Effector memory CD4-positive, alpha-beta T cell (primary cell): ENCODE measurements at regions not wholly inside any gene's neighbourhood (a gene's known extent, or its start where the extent isn't known, plus 50 kb on each side); places are given as distances from the start of the nearest gene placed in this dataset.
"Not testable (repeated sequence)": the region's sequence is repeated elsewhere in the genome, so short reads cannot be mapped to it uniquely, and the experiment has no call there.

Source experiments
- DNase-seq, 3 donors: peaks; one replicate each; pipeline ENCODE4 v3.0.0-alpha.2; 2020
- H3K27ac ChIP-seq: 2 replicates; pipeline ENCODE4 v1.7.0; 2013; ENCODE audit warnings: mild to moderate bottlenecking, low read length, moderate library complexity; ENCODE audit not compliant: insufficient read depth, poor library complexity, severe bottlenecking
- H3K27me3 ChIP-seq: replicated peaks from 2 replicates; pipeline ENCODE4 v1.7.0; 2013; ENCODE audit warnings: mild to moderate bottlenecking, low read length; ENCODE audit not compliant: insufficient read depth, control insufficient read depth, poor library complexity, severe bottlenecking
- H3K36me3 ChIP-seq: 2 replicates; pipeline ENCODE4 v1.7.0; 2013; ENCODE audit warnings: mild to moderate bottlenecking, low read length, moderate library complexity; ENCODE audit not compliant: control insufficient read depth, insufficient read depth
- H3K4me1 ChIP-seq: 2 replicates; pipeline ENCODE4 v1.7.0; 2013; ENCODE audit warnings: low read length, mild to moderate bottlenecking; ENCODE audit not compliant: control insufficient read depth, insufficient read depth, poor library complexity, severe bottlenecking
- H3K4me3 ChIP-seq: 2 replicates; pipeline ENCODE4 v1.7.0; 2013; ENCODE audit warnings: low read length, low read depth, mild to moderate bottlenecking; ENCODE audit not compliant: insufficient read depth, poor library complexity, severe bottlenecking
- H3K9me3 ChIP-seq: 2 replicates; pipeline ENCODE4 v1.7.0; 2013; ENCODE audit warnings: mild to moderate bottlenecking, low read length, moderate library complexity; ENCODE audit not compliant: control insufficient read depth

DNA sequence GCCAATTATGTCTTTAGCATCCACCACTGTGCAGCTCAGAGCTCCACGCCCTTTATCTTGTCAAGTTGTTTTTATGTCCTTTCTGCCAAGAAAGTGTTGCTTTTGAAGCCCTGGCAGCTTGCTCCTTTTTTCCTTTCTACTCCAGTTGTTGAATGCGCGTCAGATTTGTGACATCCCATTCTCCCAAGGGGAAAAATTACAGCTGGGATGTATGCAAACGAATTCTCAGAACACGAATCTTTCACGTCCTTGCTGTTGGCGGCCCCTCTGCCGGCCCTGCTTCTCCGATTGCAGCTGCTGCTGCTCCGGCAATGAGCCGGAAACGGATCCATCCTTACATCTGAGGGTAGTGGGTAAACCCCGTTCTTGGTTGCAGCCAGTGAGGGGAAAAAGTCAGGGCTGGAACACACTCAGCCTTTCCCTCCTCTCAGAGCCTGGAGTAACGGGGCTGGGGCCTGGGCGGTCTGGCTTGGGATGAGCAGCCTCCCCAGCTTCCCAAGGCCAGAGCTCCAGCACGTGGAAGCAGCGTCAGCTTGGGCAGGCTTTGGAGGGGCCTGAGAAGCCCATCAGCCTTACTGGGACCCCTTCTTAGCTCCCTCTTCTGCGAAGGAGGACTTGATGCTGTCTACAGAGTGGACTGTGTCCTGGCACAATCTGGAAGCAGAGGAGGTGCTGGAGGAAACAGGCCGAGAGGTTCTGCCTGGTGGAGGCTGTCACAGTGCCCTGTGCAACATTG is 79.0 kb upstream of the CHST15 start:
- no peaks in the 10 kb centered on the region for H3K36me3 ChIP-seq
- no peak overlapping the region for H3K4me3 ChIP-seq
- no peaks in the 10 kb centered on the region for H3K27me3 ChIP-seq
- no peaks in the 10 kb centered on the region for H3K9me3 ChIP-seq
- no peak overlapping the region for H3K27ac ChIP-seq
- H3K4me1 ChIP-seq = no peaks in the 10 kb centered on the region
- no peak for DNase-seq

DNA sequence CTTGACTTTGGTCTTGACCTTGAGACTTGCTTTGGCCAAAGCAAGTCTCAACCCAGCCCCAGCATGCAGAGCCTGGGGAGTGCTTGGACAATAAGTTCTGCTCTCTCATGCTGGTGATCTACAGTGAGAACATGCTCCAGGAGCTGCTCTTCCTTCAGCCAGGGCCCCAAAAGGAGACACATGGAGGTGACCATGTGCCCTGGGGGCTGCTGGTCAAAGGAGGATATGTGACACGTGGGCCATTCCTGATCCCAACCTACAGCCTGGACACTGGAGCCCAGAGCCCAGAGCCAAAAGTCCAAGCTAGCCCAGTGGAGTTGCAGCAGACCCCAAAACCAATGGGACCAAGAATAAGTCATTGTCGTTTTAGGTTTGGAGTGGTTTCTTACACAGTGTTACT is 78.2 kb upstream of the CHST15 start:
- Histone ChIP-seq H3K4me3 (no peak overlapping the region), H3K27me3 (no peaks in the 10 kb centered on the region), H3K36me3 (no peaks in the 10 kb centered on the region), H3K4me1 (no peaks in the 10 kb centered on the region), H3K9me3 (no peaks in the 10 kb centered on the region), H3K27ac (no peak overlapping the region)
- no peak for DNase-seq

DNA sequence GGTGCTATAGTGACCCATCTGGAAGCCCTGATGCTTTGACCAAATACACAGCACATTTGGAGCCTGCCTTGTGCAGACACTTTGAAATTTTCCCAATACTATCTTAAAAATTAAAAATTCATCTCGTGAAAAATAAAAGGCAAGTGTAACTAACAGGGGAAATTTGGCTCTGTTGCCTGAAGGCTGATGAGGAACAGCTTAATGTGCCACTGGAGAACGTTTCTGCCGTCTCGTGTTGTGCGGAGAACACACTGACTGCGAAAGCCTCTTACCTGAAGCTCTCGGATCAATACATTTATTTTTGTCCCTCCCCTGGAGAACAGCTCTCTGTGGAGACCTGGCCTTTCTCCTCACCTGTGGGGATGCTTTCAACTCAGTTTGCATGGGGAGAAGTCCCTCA is 77.2 kb upstream of the CHST15 start:
- Histone ChIP-seq H3K4me1 (no peaks in the 10 kb centered on the region), H3K27ac (no peak overlapping the region), H3K4me3 (no peak overlapping the region), H3K27me3 (no peaks in the 10 kb centered on the region), H3K9me3 (no peaks in the 10 kb centered on the region), H3K36me3 (no peaks in the 10 kb centered on the region)
- no peak for DNase-seq

- H3K27ac ChIP-seq = no peak overlapping the region
- no peak for DNase-seq
- no peaks in the 10 kb centered on the region for H3K9me3 ChIP-seq
- no peaks in the 10 kb centered on the region for H3K36me3 ChIP-seq
- H3K4me1 ChIP-seq = no peaks in the 10 kb centered on the region
- H3K27me3 ChIP-seq = no peaks in the 10 kb centered on the region
- no peak overlapping the region for H3K4me3 ChIP-seq
These were observed 75.8 kb upstream of the CHST15 start for GRCh38 chr10:124168991-124169802.

- DNase-seq = no peak
- H3K27ac ChIP-seq = no peak overlapping the region
- no peak overlapping the region for H3K4me3 ChIP-seq
- no peaks in the 10 kb centered on the region for H3K36me3 ChIP-seq
- H3K4me1 ChIP-seq = no peaks in the 10 kb centered on the region
- no peaks in the 10 kb centered on the region for H3K27me3 ChIP-seq
- no peaks in the 10 kb centered on the region for H3K9me3 ChIP-seq
These were observed 75.2 kb upstream of the CHST15 start for GRCh38 chr10:124168581-124168980.

- not testable (repeated sequence) for H3K4me1 ChIP-seq, H3K27ac ChIP-seq, H3K36me3 ChIP-seq, H3K4me3 ChIP-seq, DNase-seq, H3K27me3 ChIP-seq, H3K9me3 ChIP-seq
These were observed 74.5 kb upstream of the CHST15 start for GRCh38 chr10:124167925-124168324.

DNA sequence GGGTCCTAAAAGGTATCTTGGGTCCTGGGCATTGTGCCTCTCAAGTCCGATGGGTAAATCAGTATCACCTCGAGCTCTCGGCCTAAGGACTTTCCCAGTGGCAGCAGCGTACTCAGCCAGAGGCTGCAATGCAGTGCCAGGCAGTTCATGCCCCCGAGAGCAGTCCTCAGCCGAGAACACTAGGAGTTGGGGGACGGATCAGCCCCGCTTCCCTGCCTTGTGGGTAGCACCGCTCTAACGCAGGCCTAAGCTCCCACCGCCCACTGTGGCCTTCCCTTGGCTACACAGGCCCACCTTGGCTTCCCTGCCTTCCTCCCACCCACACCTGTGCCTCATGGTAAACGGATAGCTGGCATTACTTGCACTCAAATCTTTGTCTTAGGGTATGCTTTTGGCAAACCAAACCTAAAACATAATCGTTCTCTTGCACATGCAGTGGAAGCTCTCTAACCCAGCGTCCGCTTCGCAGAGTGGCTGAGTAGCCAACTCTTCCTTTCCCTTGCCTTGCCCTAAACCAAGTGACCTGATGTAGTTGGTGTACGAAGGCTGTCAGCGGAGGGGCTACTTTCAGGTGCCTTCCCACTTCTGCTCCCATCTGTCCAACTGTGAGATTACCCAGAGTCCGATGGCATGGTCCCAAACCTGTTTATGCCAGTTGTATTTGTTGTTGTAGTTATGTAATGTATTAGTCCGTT is 73.2 kb upstream of the CHST15 start:
- Histone ChIP-seq H3K27ac (no peak overlapping the region), H3K9me3 (no peaks in the 10 kb centered on the region), H3K4me1 (no peaks in the 10 kb centered on the region), H3K27me3 (no peaks in the 10 kb centered on the region), H3K4me3 (no peak overlapping the region), H3K36me3 (no peaks in the 10 kb centered on the region)
- no peak for DNase-seq

DNA sequence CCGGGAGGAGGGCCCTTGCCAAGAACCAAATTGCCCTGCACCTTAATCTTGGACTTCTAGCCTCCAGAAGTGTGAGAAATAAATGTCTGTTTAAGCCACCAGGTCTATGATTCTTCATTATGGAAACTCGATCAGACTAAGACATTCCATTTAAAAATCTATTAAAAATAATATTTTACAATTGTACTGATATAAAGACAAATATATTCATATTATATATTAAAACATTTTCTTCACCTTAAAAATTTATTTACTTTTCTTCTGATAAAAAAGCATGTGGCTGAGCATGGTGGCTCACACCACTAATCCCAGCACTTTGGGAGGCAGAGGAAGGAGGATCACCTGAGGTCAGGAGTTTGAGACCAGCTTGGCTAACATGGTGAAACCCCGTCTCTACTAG is 72.4 kb upstream of the CHST15 start:
- H3K9me3 ChIP-seq = no peaks in the 10 kb centered on the region

DNA sequence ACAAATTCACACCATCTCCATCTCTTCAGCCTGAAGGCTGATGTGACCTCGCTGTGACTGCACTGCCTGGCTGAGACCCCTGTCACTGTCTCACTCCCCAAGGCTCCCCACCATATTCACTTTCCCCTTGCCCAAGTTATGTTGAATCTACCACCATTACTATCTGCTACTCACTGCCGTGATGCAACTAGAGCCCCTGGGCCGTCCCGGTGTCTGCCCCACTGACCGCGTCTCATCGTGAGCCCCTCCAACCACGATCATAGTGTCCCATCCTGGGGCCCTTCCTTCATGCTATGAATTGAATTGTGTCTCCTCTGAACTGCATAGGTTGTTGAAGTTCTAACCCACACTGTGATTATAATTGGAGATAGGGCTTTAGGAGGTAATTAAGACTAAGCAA is 71.9 kb upstream of the CHST15 start:
- H3K4me1 ChIP-seq = no peaks in the 10 kb centered on the region
- no peaks in the 10 kb centered on the region for H3K9me3 ChIP-seq
- H3K27me3 ChIP-seq = no peaks in the 10 kb centered on the region
- H3K36me3 ChIP-seq = no peaks in the 10 kb centered on the region
- DNase-seq = no peak
- H3K27ac ChIP-seq = no peak overlapping the region
- no peak overlapping the region for H3K4me3 ChIP-seq

More for the DNA sequence above, 72.4 kb upstream of the CHST15 start:
- no peaks in the 10 kb centered on the region for H3K36me3 ChIP-seq
- H3K4me3 ChIP-seq = no peak overlapping the region
- no peak for DNase-seq
- H3K4me1 ChIP-seq = no peaks in the 10 kb centered on the region
- H3K27ac ChIP-seq = no peak overlapping the region
- no peaks in the 10 kb centered on the region for H3K27me3 ChIP-seq

- Histone ChIP-seq H3K9me3 (no peaks in the 10 kb centered on the region), H3K4me3 (no peak overlapping the region), H3K4me1 (no peaks in the 10 kb centered on the region), H3K36me3 (no peaks in the 10 kb centered on the region), H3K27ac (no peak overlapping the region), H3K27me3 (no peaks in the 10 kb centered on the region)
- no peak for DNase-seq
These were observed 70.9 kb upstream of the CHST15 start for GRCh38 chr10:124164264-124164663.
